ENCODE measurements at regions not wholly inside any gene's neighbourhood (a gene's known extent, or its start where the extent isn't known, plus 50 kb on each side); places are given as distances from the start of the nearest gene placed in this dataset.

DNA sequence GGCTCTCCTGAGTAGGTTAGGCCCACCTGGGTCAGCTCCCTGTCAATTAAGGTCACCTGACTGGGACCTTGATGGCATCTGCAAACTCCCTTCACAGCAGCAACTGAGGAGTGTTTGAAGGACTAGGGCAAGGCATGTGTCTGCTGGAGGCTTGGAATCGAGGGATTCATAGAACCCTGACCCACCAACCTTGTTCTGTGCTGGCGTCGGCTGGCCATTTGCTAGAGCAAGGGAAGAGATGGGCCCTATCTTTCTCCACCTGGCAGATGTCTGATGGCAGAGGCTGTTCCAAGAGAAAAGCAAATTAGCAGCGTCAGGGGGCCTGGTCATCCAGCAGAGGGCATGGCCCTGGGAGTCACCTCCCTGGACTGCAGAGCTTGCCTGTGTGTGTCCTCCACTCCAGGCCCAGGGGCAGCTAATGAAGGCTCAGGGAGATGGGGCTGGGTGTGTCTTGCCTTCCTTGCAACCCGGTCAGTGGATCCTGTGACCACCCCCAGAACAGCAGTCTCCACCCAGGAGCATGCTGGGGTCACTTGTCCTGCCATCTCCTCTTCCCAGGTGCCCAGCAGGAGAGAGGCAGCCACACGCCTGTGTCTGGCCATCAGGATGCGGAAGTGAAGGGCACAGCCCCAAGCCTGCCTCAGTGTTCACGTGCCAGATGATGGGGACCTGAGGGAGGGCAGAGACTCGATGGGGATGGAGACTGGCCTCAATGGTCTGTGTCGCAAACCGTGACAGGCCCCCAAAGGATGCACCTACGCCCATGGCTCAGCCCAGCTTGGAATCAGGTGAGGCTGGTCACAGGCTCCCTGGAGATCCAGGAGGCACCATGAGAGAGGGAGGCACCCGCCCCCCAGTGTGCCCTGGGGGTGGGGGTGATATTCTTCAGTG, 53.9 kb downstream of the BARX1 start:
- intact Hi-C loops (cut with micrococcal nuclease) = no loop called here
- H3K4me3 Mint-ChIP-seq (ENCODE audit: unreplicated experiment) = no peak overlapping the region
- POLR2A ChIA-PET = no interaction called here
- BruUV-seq (replicated peaks) = no TSS peak
- no peak for DNase-seq (ENCODE audit: unreplicated experiment)
- CTCF ChIA-PET = no interaction called here
- no peaks in the 10 kb centered on the region for H3K9me3 Mint-ChIP-seq (ENCODE audit: unreplicated experiment)
- no peak overlapping the region for H3K27ac Mint-ChIP-seq (ENCODE audit: low read depth, unreplicated experiment)
- H3K36me3 Mint-ChIP-seq (ENCODE audit: insufficient read depth, unreplicated experiment) = no peaks in the 10 kb centered on the region
- H3K4me1 Mint-ChIP-seq (ENCODE audit: insufficient read depth, unreplicated experiment) = no peaks in the 10 kb centered on the region
- H3K27me3 Mint-ChIP-seq (ENCODE audit: insufficient read depth, unreplicated experiment) = peaks cover 23% of the 10 kb centered on the region
- TF ChIP-seq, protein P1, sequence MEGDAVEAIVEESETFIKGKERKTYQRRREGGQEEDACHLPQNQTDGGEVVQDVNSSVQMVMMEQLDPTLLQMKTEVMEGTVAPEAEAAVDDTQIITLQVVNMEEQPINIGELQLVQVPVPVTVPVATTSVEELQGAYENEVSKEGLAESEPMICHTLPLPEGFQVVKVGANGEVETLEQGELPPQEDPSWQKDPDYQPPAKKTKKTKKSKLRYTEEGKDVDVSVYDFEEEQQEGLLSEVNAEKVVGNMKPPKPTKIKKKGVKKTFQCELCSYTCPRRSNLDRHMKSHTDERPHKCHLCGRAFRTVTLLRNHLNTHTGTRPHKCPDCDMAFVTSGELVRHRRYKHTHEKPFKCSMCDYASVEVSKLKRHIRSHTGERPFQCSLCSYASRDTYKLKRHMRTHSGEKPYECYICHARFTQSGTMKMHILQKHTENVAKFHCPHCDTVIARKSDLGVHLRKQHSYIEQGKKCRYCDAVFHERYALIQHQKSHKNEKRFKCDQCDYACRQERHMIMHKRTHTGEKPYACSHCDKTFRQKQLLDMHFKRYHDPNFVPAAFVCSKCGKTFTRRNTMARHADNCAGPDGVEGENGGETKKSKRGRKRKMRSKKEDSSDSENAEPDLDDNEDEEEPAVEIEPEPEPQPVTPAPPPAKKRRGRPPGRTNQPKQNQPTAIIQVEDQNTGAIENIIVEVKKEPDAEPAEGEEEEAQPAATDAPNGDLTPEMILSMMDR (IDR thresholded peaks at IDR 0.05; ENCODE audit: unreplicated experiment) = no peak

DNA sequence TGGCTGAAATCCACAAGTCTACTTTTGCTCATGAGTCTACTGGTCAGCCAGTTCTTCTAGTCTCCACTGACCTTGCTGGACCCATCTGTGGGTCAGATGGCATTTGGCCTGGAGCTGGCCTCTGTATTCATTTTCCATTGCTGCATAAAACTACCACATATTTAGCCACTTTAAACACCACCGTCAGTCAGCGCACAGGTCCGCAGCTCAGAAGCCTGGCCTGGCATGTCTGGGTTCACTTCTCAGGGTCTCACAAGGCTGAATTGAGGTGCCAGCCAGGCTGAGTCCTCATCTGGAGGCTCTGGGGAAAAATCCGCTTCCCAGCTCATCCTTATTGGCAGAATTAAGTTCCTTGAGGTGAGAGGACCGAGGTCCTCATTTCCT, 54.7 kb downstream of the BARX1 start:
- Mint-ChIP-seq H3K27me3 (ENCODE audit: insufficient read depth, unreplicated experiment) (peaks cover 18% of the 10 kb centered on the region), H3K4me1 (ENCODE audit: insufficient read depth, unreplicated experiment) (no peaks in the 10 kb centered on the region), H3K9me3 (ENCODE audit: unreplicated experiment) (no peaks in the 10 kb centered on the region), H3K36me3 (ENCODE audit: insufficient read depth, unreplicated experiment) (no peaks in the 10 kb centered on the region), H3K27ac (ENCODE audit: low read depth, unreplicated experiment) (no peak overlapping the region), H3K4me3 (ENCODE audit: unreplicated experiment) (no peak overlapping the region)
- no TSS peak for BruUV-seq (replicated peaks)
- CTCF ChIA-PET = no interaction called here
- POLR2A ChIA-PET = no interaction called here
- no peak for DNase-seq (ENCODE audit: unreplicated experiment)
- intact Hi-C loops (cut with micrococcal nuclease) = no loop called here
- TF ChIP-seq, protein P1 (IDR thresholded peaks at IDR 0.05; ENCODE audit: unreplicated experiment) = no peak

DNA sequence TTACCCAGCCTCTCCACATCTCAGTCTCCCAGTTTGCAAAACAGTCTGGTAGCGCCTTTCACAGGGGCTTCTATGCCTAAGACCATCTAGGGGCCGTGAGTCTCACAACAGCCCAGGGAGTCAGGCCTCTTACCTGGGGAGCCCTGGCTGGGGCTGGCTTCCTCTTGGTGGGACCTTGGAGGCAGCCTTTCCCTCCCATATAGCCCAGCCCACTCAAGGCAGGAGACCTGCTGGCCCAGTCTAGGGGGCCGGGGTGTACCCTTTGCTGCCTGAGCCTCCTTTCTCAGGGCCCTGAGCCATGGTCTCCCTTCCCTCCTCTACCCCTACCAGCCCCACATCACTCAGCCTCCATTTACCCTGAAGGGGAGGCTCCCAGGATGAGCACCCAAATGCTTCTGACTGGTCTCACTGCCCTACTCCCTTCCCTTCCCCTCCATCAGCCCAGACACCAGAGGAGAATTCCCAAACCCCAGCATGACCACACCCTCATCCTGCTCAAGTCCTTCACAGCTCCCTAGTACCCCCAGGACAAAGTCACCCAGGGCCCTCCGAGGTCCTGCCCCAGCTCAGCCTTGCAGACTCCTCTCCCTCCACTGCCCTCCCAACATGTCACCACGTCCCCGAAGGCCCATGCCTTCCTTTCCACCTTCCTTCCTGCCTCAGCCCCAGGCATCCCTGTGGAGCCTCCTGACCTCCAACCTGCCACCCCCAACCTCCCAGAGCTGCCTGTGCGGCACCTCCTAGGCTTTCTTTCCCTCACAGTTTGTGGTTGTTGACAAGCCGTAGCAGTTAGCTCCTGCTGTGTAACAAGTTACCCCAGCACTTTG, 55.3 kb downstream of the BARX1 start:
- Mint-ChIP-seq H3K4me3 (ENCODE audit: unreplicated experiment) (no peak overlapping the region), H3K36me3 (ENCODE audit: insufficient read depth, unreplicated experiment) (no peaks in the 10 kb centered on the region), H3K9me3 (ENCODE audit: unreplicated experiment) (no peaks in the 10 kb centered on the region), H3K27me3 (ENCODE audit: insufficient read depth, unreplicated experiment) (peaks cover 18% of the 10 kb centered on the region), H3K4me1 (ENCODE audit: insufficient read depth, unreplicated experiment) (no peaks in the 10 kb centered on the region), H3K27ac (ENCODE audit: low read depth, unreplicated experiment) (no peak overlapping the region)
- TF ChIP-seq, protein P1 (IDR thresholded peaks at IDR 0.05; ENCODE audit: unreplicated experiment) = no peak
- ChIA-PET POLR2A (no interaction called here), CTCF (no interaction called here)
- intact Hi-C loops (cut with micrococcal nuclease) = no loop called here
- no peak for DNase-seq (ENCODE audit: unreplicated experiment)
- BruUV-seq (replicated peaks) = no TSS peak

Data from MCF 10A (cell line).